Embryonic facial prominence (tissue), 1 donor: ENCODE measurements at regions not wholly inside any gene's neighbourhood (a gene's known extent, or its start where the extent isn't known, plus 50 kb on each side); places are given as distances from the start of the nearest gene placed in this dataset.

Experiments
- DNase-seq: peaks from one replicate; pipeline ENCODE4 v3.0.0-alpha.2; 2016; ENCODE audit errors: extremely low spot score

DNA sequence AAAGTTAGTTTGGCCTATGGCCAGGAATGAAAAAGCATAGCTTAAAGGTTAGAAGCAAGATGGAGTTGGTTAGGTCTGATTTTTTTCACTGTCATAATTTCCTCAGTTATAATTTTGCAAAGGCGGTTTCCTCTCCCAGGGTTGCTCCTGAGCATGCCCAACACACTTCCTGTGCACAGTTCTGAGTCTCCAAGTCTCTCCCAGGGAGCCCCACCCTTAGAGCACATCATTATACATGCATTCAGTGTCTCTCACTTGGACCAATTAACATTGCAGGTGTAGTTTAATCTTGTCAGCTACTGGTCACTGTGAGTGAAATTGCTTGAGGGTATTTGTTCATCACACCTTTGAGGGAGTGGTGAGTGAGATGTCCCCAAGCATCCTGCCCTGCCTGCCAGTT lies 96.0 kb upstream of the ATP10A start:
- no peak for DNase-seq

DNA sequence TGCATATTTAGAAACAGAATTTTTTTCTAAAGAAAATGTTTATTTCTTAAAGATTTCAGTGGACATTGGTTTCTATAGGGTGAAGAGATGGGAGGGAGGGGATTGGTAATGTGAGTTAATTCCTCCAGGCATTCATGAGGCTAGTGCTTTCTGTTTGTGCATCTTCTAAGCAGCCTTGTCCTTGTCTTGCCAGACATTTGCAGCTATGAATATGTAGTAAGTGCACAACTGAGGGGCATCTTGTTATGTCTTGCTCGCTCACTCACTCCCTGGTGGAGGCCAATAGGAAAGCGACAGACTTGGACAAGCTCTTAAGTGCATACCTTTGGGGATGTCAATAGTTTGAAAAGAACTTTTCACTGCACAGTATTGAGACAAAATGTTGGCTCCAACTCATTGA lies 92.5 kb upstream of the ATP10A start:
- DNase-seq = no peak

DNA sequence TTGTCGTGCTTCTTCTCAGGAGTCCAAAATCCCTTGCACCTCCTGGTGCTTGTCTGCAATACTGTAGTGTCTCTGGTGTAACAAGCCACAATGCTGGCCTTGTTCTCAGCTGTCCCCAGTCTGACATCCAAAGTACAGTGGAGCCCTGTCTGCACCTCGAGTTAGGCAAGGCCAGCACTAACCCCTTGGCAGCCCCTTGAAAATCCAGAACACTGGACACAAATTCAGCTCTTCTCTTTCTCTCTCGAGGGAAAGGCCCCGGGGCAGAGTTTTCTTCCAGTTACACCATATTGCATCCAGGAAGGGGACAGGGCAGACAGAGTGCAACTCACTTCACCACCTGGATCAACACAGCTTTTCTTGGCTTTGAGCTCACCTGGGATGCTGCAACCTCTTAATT lies 91.3 kb upstream of the ATP10A start:
- no peak for DNase-seq

DNA sequence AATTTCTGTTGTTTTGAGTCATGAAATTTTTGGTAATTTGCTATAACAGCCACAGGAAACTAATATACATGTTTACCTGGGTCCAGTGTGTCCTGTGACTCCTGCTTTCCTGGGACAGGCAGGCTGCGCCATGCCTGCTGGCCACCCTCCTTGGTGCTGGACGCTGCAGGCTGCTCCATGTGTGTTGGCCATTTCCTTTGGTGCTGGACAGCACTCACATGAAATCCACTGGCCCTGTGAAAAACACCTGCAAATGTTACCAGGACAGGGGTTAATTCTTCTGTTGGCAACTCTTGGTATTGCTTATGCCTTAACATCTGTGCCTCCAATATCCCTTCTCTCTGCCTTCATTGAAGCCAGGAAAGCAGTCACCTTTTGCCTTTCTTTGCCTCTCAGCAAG lies 86.9 kb upstream of the ATP10A start:
- DNase-seq = no peak

DNA sequence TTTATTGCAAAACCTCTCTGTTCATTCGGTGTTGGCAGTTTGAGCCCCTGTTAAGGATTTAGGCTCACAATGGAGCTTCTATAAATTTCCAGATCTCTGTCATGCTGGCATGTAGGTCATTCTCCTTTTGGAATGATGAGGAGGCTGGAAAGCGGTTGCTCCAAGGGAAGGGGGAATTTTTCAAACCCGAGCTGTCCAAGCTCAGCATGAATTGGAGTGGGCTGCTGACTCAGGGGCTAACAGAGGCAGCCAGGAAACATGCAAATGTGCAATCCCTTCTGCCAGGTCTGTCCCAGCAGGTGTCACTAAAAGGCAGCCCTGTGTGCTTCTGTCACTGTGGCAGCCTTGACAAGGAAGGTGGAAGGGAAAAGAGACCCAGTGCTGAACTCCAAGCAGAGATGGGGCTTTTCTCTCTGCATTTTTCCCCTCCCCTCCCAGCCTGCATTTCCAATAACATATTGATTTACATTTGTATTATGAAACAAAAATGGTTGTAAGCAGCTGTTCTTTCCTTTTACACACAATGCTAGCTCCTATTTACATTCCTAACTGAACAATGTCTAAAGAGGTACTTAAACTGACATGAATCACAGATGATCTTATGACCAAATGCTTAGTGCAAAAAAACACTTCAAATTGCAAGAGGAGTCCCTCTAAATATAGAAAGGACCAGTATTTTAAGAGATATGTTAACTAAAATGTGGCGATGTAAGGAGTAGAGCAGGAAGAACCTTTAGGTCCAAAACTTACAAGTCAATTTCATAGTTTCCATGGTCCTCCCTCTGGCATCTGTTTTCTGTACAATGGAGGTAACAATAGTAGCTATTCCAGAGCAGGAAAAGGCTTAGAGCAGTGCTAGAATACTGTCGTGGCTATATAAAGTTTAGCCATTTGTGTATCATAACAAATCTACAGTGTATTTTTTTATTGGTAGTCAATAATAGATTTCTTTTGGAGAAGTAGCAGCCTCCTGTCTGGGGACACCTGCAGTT lies 84.5 kb upstream of the ATP10A start:
- DNase-seq = no peak

DNA sequence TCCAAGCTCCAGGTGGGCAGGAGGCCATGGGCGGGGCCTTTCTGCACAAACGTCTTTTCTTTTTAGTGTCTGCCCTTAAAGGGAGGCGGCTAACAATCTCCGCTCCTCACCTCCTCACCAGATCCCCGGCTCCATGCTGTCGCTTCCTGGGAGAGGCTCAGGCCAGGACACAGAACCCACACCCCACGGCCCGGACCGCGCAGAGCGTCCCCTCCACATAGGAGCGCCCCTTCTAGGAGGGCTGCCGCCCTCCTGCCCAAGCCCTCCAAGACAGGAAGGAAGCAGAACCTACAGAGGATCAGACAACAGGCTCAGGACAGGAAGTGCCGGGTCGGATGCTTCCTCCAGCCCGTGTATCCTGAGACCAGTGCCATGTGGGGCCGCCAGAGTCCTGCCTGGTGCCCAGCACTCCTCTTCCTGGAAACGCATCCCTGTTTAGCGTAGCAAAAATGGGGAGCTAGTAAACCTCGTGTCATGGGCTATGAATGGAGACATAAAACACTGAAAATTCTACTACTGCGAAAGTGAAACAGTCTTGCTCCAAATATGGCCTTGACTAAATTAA lies 83.2 kb upstream of the ATP10A start:
- no peak for DNase-seq

DNA sequence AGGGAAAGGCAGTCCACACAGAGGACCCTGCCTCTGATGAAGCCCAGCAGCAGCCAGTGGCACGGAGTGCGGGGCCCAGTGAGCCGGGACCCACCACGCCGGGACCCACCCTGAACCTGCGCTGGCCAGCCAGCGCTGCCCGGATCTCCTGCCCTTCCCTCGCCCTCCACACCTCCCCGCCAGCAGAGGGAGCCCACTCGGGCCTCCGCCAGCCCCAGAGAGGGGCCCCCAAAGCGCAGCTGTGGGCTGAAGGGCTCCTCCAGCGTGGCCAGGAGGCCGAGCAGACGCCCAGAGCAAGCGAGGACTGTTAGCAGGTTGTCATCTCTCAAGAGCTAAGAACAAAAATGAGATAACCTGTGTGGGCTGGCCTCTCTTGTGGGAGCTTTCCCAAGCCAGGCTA lies 81.3 kb upstream of the ATP10A start:
- no peak for DNase-seq

DNA sequence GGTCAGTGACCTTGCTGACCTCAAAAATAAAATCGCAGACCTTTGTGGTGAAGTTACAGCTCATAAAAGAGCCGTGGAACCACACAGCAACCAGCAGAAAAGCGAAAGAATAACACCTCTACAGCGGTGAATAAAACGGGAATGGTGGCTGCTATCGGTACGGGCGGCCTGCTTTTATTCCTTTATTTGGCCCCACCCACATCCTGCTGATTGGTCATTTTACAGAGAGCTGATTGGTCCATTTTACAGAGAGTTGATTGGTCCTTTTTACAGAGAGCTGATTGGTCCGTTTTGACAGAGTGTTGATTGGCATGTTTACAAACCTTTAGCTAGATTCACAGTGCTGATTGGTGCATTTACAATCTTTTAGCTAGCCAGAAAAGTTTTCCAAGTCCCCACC lies 80.7 kb upstream of the ATP10A start:
- no peak for DNase-seq

DNA sequence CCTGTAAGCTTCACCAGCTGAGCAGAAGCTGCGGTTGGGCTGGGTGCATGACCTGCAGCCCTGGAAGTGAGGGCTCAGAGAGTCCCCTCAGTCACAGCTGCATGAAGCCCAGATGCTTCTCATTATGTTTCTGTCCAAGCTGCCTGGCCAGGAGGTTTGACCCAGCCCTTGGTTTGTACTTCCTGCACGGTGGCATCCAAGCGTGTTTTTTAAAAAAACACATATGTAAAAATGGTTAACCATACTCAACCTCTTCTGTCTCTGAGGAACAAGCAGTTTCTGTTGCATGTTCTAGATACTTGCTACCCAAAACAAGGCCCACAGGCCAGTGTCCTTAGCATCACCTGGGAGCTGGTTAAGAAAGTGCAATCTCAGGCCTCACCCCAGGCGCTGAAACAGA lies 76.0 kb upstream of the ATP10A start:
- no peak for DNase-seq

DNA sequence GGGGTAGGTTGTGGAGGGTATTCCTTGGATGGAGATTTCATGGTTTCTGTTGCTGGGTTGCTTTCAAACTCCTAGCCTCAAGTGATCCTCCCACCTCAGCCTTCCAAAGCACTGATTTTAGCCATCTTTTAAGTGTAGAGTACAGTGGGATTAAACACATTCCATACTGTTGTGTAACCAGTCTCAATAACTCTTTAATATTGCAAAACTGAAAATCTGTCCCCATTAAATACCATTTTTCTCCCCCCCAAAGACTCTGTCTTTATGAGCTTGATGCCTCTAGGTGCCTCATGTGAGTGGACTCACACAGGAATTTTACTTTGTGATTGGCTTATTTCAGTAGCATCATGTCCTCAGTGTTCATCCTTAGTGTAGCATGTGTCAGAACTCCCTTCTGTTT lies 74.7 kb upstream of the ATP10A start:
- DNase-seq = no peak

DNA sequence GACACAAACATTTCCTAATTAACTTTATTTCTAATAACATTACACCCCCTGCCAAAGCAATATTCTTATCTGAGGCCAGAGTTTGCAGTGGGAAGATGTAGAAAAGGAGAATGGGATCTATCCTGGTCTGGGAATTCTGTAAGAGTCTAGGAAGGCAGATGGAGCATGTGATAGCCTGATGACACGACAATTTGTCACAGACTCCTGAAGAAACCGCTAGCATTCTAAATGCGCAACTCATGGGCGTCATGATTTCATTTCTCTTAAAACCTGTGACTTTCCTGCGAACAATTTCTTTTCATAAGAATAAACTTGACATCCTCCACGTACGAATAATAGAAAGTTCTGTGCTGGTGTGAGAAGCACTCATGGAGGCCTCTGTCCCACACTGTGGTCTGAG lies 72.9 kb upstream of the ATP10A start:
- no peak for DNase-seq

DNA sequence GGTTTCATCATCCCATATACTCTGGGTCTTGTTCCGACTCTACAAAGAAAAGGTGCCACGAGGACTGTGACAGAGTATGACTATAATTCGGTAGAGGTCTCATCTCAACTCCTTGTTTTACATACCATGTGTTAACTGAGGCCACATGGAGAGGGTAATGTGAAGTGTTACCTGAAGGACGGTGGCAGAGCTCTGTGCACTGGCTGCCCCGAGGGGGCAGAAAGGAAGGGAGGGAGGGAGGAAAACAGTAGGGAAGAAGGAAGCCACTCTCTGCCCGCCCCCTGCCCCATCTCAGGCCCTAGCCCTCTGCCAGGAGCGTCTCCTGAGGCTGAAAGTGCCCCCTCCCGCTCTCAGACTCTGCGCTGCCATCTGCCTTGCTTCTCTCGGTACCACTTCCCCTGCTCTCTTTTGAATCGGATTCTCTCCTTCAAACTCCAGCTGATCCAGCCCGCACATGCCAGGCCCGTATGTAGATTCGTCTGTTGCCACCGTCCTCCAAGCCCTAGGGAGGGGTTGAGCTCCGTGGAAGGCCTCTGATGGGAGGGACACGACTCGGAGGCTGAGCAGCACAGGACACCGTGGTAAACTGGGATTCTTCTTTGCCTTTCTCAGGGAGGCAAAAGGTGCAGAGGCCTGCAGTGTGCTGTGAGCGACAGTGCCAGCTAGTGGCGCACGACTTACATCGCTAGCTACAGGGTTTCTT lies 70.5 kb upstream of the ATP10A start:
- peak; percentile 36 for DNase-seq

DNA sequence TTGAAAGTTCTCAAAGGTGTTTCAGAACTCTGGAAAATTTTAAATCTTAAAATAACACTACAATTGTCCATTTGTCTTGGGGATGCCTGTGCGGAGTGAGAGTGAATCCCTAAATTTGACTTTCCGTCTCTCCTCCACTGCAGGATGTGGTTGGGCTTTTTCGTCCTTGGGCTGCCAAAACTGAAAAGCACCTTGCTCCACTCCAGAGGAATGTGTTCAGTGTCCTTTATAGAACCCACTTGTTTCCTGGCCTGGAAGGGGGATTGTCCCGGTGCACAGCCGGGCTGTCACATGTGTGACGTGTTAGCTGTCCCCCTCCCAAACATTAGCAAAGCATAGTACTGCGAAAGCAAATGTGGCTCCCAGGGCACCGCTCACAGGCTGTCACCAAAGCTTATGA lies 69.6 kb upstream of the ATP10A start:
- DNase-seq = no peak

DNA sequence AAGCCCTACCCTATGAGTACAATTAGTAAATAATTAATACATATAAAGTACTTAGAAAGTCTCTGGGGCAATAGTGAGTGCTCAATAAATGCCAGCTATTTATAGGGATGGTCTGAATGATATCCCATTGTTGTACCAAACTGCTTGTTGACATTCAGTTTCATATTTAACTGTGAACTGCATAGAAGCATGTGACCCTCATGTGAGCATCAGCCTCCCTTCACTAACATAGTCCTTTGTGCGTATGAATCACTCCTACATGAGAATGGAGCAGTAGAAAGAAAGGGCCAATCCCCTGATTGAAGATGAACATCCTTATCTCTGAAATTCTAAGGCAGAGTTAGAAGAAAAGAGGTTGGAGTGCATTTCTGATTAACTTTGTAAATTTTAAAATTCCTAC lies 68.7 kb upstream of the ATP10A start:
- no peak for DNase-seq

DNA sequence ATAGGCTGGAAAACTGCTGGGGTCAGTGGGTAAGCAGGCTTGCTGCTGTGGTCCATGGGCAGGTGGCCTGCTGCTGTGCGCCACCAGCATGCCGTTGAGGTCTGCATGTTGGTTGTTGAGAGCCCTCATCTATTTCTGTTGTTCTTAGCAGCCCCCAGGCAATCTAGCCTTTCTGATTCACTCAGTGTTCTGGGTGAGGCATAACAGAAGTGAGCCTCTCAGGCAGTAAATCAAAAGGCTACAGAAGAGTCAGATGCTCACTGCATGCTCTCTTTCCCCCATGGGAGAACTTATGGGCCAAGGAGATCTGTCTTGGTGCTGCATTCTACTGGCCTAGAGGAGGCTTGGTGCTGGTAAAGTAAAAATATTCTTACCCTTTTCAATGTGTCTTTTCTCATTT lies 67.8 kb upstream of the ATP10A start:
- DNase-seq = no peak
